ENCODE measurements at regions not wholly inside any gene's neighbourhood (a gene's known extent, or its start where the extent isn't known, plus 50 kb on each side); places are given as distances from the start of the nearest gene placed in this dataset.

GRCh38 chr4:99716996-99717395, 59.4 kb upstream of the C4orf54 start:
- TF ChIP-seq PAX5 (IDR thresholded peaks at IDR 0.05; ENCODE audit: insufficient read depth, low read length, severe bottlenecking) (no peak), POLR2A (IDR thresholded peaks at IDR 0.05; ENCODE audit: low read depth, low read length) (no peak), POLR2AphosphoS5 (IDR thresholded peaks at IDR 0.05; ENCODE audit: low read depth, low read length) (no peak), POU2F2 (IDR thresholded peaks at IDR 0.05; ENCODE audit: low read depth, low read length) (no peak), SPI1 (IDR thresholded peaks at IDR 0.05; ENCODE audit: low read depth, low read length) (no peak), TAF1 (IDR thresholded peaks at IDR 0.05; ENCODE audit: low read depth, low read length) (no peak)
- DNase-seq (ENCODE audit: insufficient read length, low spot score) (no peak), FAIRE-seq (no peak)

- no peak for TF ChIP-seq TAF1 (IDR thresholded peaks at IDR 0.05; ENCODE audit: low read depth, low read length)
- TF ChIP-seq POLR2AphosphoS5 (IDR thresholded peaks at IDR 0.05; ENCODE audit: low read depth, low read length): no peak
- TF ChIP-seq PAX5 (IDR thresholded peaks at IDR 0.05; ENCODE audit: insufficient read depth, low read length, severe bottlenecking): no peak
- TF ChIP-seq POLR2A (IDR thresholded peaks at IDR 0.05; ENCODE audit: low read depth, low read length): no peak
- no peak for TF ChIP-seq POU2F2 (IDR thresholded peaks at IDR 0.05; ENCODE audit: low read depth, low read length)
- no peak for TF ChIP-seq SPI1 (IDR thresholded peaks at IDR 0.05; ENCODE audit: low read depth, low read length)
- FAIRE-seq (no peak), DNase-seq (ENCODE audit: insufficient read length, low spot score) (no peak)
Measured at GRCh38 chr4:99715286-99715685, 57.7 kb upstream of the C4orf54 start.

GRCh38 chr4:99714179-99714578, 56.6 kb upstream of the C4orf54 start:
- FAIRE-seq: no peak
- TF ChIP-seq SPI1 (IDR thresholded peaks at IDR 0.05; ENCODE audit: low read depth, low read length) (no peak), POLR2A (IDR thresholded peaks at IDR 0.05; ENCODE audit: low read depth, low read length) (no peak), PAX5 (IDR thresholded peaks at IDR 0.05; ENCODE audit: insufficient read depth, low read length, severe bottlenecking) (no peak), TAF1 (IDR thresholded peaks at IDR 0.05; ENCODE audit: low read depth, low read length) (no peak), POLR2AphosphoS5 (IDR thresholded peaks at IDR 0.05; ENCODE audit: low read depth, low read length) (no peak), POU2F2 (IDR thresholded peaks at IDR 0.05; ENCODE audit: low read depth, low read length) (no peak)

GRCh38 chr4:99712530-99712929, 54.9 kb upstream of the C4orf54 start:
- FAIRE-seq (no peak), DNase-seq (ENCODE audit: insufficient read length, low spot score) (no peak)
- TF ChIP-seq PAX5 (IDR thresholded peaks at IDR 0.05; ENCODE audit: insufficient read depth, low read length, severe bottlenecking) (no peak), SPI1 (IDR thresholded peaks at IDR 0.05; ENCODE audit: low read depth, low read length) (no peak)

More at GRCh38 chr4:99714179-99714578, 56.6 kb upstream of the C4orf54 start:
- DNase-seq (ENCODE audit: insufficient read length, low spot score): no peak

GRCh38 chr4:99712099-99712498, 54.5 kb upstream of the C4orf54 start:
- TF ChIP-seq POLR2A (IDR thresholded peaks at IDR 0.05; ENCODE audit: low read depth, low read length) (no peak), POU2F2 (IDR thresholded peaks at IDR 0.05; ENCODE audit: low read depth, low read length) (no peak)
- FAIRE-seq (no peak), DNase-seq (ENCODE audit: insufficient read length, low spot score) (no peak)

- FAIRE-seq (no peak), DNase-seq (ENCODE audit: insufficient read length, low spot score) (no peak)
- TF ChIP-seq TAF1 (IDR thresholded peaks at IDR 0.05; ENCODE audit: low read depth, low read length) (no peak), PAX5 (IDR thresholded peaks at IDR 0.05; ENCODE audit: insufficient read depth, low read length, severe bottlenecking) (no peak), POU2F2 (IDR thresholded peaks at IDR 0.05; ENCODE audit: low read depth, low read length) (no peak), SPI1 (IDR thresholded peaks at IDR 0.05; ENCODE audit: low read depth, low read length) (no peak), POLR2AphosphoS5 (IDR thresholded peaks at IDR 0.05; ENCODE audit: low read depth, low read length) (no peak), POLR2A (IDR thresholded peaks at IDR 0.05; ENCODE audit: low read depth, low read length) (no peak)
Measured at GRCh38 chr4:99711657-99712056, 54.0 kb upstream of the C4orf54 start.

GRCh38 chr4:99710681-99711345, 53.2 kb upstream of the C4orf54 start:
- FAIRE-seq: no peak

GRCh38 chr4:99710020-99710419, 52.4 kb upstream of the C4orf54 start:
- TF ChIP-seq POU2F2 (IDR thresholded peaks at IDR 0.05; ENCODE audit: low read depth, low read length) (no peak), POLR2AphosphoS5 (IDR thresholded peaks at IDR 0.05; ENCODE audit: low read depth, low read length) (no peak), SPI1 (IDR thresholded peaks at IDR 0.05; ENCODE audit: low read depth, low read length) (no peak), PAX5 (IDR thresholded peaks at IDR 0.05; ENCODE audit: insufficient read depth, low read length, severe bottlenecking) (no peak), TAF1 (IDR thresholded peaks at IDR 0.05; ENCODE audit: low read depth, low read length) (no peak), POLR2A (IDR thresholded peaks at IDR 0.05; ENCODE audit: low read depth, low read length) (no peak)
- no peak for DNase-seq (ENCODE audit: insufficient read length, low spot score)
- no peak for FAIRE-seq

More at GRCh38 chr4:99710681-99711345, 53.2 kb upstream of the C4orf54 start:
- DNase-seq (ENCODE audit: insufficient read length, low spot score): no peak
- TF ChIP-seq TAF1 (IDR thresholded peaks at IDR 0.05; ENCODE audit: low read depth, low read length): no peak
- TF ChIP-seq SPI1 (IDR thresholded peaks at IDR 0.05; ENCODE audit: low read depth, low read length): no peak
- no peak for TF ChIP-seq PAX5 (IDR thresholded peaks at IDR 0.05; ENCODE audit: insufficient read depth, low read length, severe bottlenecking)
- no peak for TF ChIP-seq POLR2AphosphoS5 (IDR thresholded peaks at IDR 0.05; ENCODE audit: low read depth, low read length)
- no peak for TF ChIP-seq POU2F2 (IDR thresholded peaks at IDR 0.05; ENCODE audit: low read depth, low read length)
- TF ChIP-seq POLR2A (IDR thresholded peaks at IDR 0.05; ENCODE audit: low read depth, low read length): no peak

GRCh38 chr4:99708551-99708950, 50.9 kb upstream of the C4orf54 start:
- no peak for TF ChIP-seq SPI1 (IDR thresholded peaks at IDR 0.05; ENCODE audit: low read depth, low read length)
- TF ChIP-seq PAX5 (IDR thresholded peaks at IDR 0.05; ENCODE audit: insufficient read depth, low read length, severe bottlenecking): no peak
- no peak for TF ChIP-seq POLR2A (IDR thresholded peaks at IDR 0.05; ENCODE audit: low read depth, low read length)
- no peak for TF ChIP-seq POU2F2 (IDR thresholded peaks at IDR 0.05; ENCODE audit: low read depth, low read length)
- no peak for TF ChIP-seq POLR2AphosphoS5 (IDR thresholded peaks at IDR 0.05; ENCODE audit: low read depth, low read length)
- no peak for TF ChIP-seq TAF1 (IDR thresholded peaks at IDR 0.05; ENCODE audit: low read depth, low read length)
- no peak for FAIRE-seq
- no peak for DNase-seq (ENCODE audit: insufficient read length, low spot score)

Data from GM12891 (cell line).